ENCODE measurements at regions not wholly inside any gene's neighbourhood (a gene's known extent, or its start where the extent isn't known, plus 50 kb on each side); places are given as distances from the start of the nearest gene placed in this dataset.

DNA sequence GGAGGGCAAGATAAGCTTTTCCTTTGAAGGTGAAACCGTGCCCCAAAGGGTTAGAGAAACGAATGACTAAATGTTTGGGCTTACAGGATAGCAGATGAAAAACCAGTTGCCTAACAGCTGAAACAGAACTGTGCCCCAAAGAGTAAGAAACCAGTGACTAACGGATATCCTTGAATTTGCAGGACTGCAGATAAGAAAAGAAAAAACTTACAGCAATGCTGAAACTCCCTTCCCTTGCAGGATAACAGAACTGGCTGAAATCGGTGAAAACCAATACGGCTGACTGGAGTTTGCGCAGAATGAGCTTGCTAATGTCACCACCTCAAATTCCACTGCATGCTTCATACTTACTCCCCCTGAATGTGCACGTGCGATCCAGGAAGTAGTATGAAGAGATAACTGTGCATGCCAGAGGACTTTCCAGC is 175.2 kb upstream of the NLRP1 start:
- Mint-ChIP-seq H3K9me3 (peaks cover 8% of the 10 kb centered on the region), H3K27ac (no peak overlapping the region), H3K27me3 (ENCODE audit: insufficient read depth, low read depth) (peaks cover 8% of the 10 kb centered on the region), H3K4me3 (no peak overlapping the region), H3K4me1 (peaks cover 16% of the 10 kb centered on the region), H3K36me3 (peaks cover 2% of the 10 kb centered on the region)
- no peak overlapping the region for H3K9ac ChIP-seq
- no peak overlapping the region for H3K4me2 ChIP-seq
- no peak for DNase-seq (ENCODE audit: low spot score)
- no peak overlapping the region for H3K27ac ChIP-seq
- no peaks in the 10 kb centered on the region for H3K9me3 ChIP-seq (ENCODE audit: low read depth)
- TF ChIP-seq EZH2phosphoT487 (IDR thresholded peaks at IDR 0.05): no peak
- no peak for TF ChIP-seq CTCF (IDR thresholded peaks at IDR 0.05)
- TF ChIP-seq EZH2 (IDR thresholded peaks at IDR 0.05): no peak
- H3K27me3 ChIP-seq: no peaks in the 10 kb centered on the region
- no peak overlapping the region for H2AFZ ChIP-seq (replicated peaks)
- no peak overlapping the region for H3K4me3 ChIP-seq
- H3K36me3 ChIP-seq: no peaks in the 10 kb centered on the region
- H3K4me1 ChIP-seq: no peaks in the 10 kb centered on the region
- no peaks in the 10 kb centered on the region for H3K79me2 ChIP-seq (ENCODE audit: low read depth)
- no peaks in the 10 kb centered on the region for H4K20me1 ChIP-seq (ENCODE audit: low read depth)
- H3F3A ChIP-seq (ENCODE audit: low read depth): no peaks in the 10 kb centered on the region

DNA sequence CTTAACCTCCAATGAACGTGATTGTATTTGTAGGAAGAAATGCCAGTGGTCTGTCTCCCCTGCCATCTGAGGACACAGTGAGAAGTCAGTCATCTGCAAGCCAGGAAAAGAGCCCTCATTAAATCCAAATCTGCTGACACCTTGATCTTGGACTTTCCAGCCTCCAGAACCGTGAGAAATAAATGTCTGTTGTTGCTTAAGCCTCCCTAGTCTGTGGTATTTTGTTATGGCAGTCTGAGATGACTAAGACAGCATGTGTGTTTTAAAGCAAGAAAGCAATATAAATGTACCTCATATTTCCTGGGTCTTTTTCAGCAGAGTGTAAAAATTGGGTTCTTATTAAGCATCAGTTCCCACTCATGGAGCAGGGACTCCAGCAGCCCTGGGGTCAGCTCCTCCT is 177.9 kb upstream of the NLRP1 start:
- Histone ChIP-seq H3F3A (ENCODE audit: low read depth) (no peaks in the 10 kb centered on the region), H3K27ac (no peak overlapping the region), H3K4me1 (no peaks in the 10 kb centered on the region), H3K4me2 (no peak overlapping the region), H2AFZ (replicated peaks) (no peak overlapping the region), H3K9me3 (ENCODE audit: low read depth) (no peaks in the 10 kb centered on the region), H4K20me1 (ENCODE audit: low read depth) (no peaks in the 10 kb centered on the region), H3K36me3 (no peaks in the 10 kb centered on the region), H3K27me3 (no peaks in the 10 kb centered on the region), H3K79me2 (ENCODE audit: low read depth) (no peaks in the 10 kb centered on the region), H3K4me3 (no peak overlapping the region), H3K9ac (no peak overlapping the region)
- H3K4me1 Mint-ChIP-seq: peaks cover 24% of the 10 kb centered on the region
- no peak for DNase-seq (ENCODE audit: low spot score)
- H3K27ac Mint-ChIP-seq: peak overlapping the region; percentile 66
- peaks cover 8% of the 10 kb centered on the region for H3K9me3 Mint-ChIP-seq
- H3K4me3 Mint-ChIP-seq: no peak overlapping the region
- peaks cover 2% of the 10 kb centered on the region for H3K36me3 Mint-ChIP-seq
- H3K27me3 Mint-ChIP-seq (ENCODE audit: insufficient read depth, low read depth): peaks cover 9% of the 10 kb centered on the region
- TF ChIP-seq EZH2phosphoT487 (IDR thresholded peaks at IDR 0.05) (no peak), CTCF (IDR thresholded peaks at IDR 0.05) (no peak), EZH2 (IDR thresholded peaks at IDR 0.05) (no peak)

DNA sequence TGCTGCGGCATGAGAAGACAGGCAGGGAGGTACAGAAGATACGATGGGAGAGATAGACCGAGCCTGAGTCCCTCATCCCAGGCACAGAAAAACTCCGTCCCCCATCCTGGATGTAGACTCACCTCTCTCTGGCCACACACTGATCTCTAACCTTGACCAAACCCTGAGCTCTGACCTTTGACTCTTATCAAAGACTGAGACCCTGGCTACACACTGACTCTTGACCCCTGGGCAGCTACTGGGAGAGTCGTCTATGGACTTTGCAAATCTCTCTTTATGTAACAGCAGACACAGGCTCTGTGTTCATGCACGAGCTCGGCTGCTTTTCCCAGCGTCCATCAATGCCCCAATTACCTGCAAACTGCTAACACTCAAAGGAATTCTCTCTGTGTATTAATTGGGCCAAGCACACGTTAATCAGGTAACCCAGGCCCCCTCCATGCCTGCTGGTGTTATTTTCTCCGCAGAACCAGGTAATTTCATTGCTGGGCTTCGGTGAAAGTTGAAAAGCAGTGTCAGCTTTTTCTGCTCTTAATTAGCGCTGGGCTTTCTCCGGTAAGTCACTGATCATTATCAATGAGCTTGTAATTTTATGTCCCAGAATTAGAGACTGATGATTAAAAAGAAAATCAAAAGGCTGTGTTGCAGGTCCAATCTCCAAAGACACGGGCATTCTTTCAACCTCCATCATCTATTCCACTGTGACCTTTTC is 179.4 kb upstream of the NLRP1 start:
- H3K4me1 Mint-ChIP-seq: peaks cover 33% of the 10 kb centered on the region
- H3K4me3 ChIP-seq: no peak overlapping the region
- H3K27ac Mint-ChIP-seq: peak overlapping the region; percentile 30
- H3K27me3 Mint-ChIP-seq (ENCODE audit: insufficient read depth, low read depth): peaks cover 18% of the 10 kb centered on the region
- H3K9ac ChIP-seq: no peak overlapping the region
- no peak overlapping the region for H2AFZ ChIP-seq (replicated peaks)
- DNase-seq (ENCODE audit: low spot score): no peak
- no peaks in the 10 kb centered on the region for H3K4me1 ChIP-seq
- H3K9me3 ChIP-seq (ENCODE audit: low read depth): no peaks in the 10 kb centered on the region
- H3K36me3 ChIP-seq: no peaks in the 10 kb centered on the region
- H3K27me3 ChIP-seq: no peaks in the 10 kb centered on the region
- no peak for TF ChIP-seq EZH2 (IDR thresholded peaks at IDR 0.05)
- TF ChIP-seq EZH2phosphoT487 (IDR thresholded peaks at IDR 0.05): no peak
- TF ChIP-seq CTCF (IDR thresholded peaks at IDR 0.05): no peak
- H3K36me3 Mint-ChIP-seq: peaks cover 2% of the 10 kb centered on the region
- no peak overlapping the region for H3K27ac ChIP-seq
- H3K4me2 ChIP-seq: no peak overlapping the region
- H3K9me3 Mint-ChIP-seq: peaks cover 8% of the 10 kb centered on the region
- no peaks in the 10 kb centered on the region for H3F3A ChIP-seq (ENCODE audit: low read depth)
- H3K4me3 Mint-ChIP-seq: no peak overlapping the region
- no peaks in the 10 kb centered on the region for H4K20me1 ChIP-seq (ENCODE audit: low read depth)
- no peaks in the 10 kb centered on the region for H3K79me2 ChIP-seq (ENCODE audit: low read depth)
